ENCODE measurements at regions not wholly inside any gene's neighbourhood (a gene's known extent, or its start where the extent isn't known, plus 50 kb on each side); places are given as distances from the start of the nearest gene placed in this dataset.

DNA sequence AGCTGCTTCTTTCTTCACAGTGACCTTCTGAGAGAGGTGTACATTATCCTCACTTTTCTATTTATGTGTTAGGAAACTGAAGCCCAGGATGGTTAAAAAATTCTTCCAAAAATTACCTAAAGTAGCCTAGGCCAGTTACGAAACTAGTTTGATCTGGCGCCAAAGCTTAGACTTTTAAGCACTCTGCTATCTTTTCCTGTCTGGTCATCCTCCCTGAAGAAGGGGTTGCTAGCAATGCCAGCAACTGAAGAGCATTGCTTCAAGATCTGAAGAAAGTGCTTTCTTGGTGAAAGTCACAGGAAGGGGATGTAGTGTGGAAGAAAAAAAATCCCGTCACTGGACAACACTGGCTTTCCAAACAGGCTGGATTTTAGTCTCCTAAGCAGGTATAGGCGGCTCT lies 618.8 kb upstream of the GRM7 start:
- Histone ChIP-seq H3K4me2 (ENCODE audit: insufficient read depth, low read length) (no peak overlapping the region), H3K9me1 (replicated peaks; ENCODE audit: control insufficient read depth, extremely low read depth, insufficient read depth, low read length) (no peaks in the 10 kb centered on the region), H3K9me3 (replicated peaks; ENCODE audit: control insufficient read depth, insufficient read depth, low read length) (peaks cover 5% of the 10 kb centered on the region), H3K9ac (replicated peaks; ENCODE audit: extremely low read depth, insufficient read depth, low read length) (no peak overlapping the region), H4K20me1 (replicated peaks; ENCODE audit: control insufficient read depth, extremely low read depth, insufficient read depth, low read length) (no peaks in the 10 kb centered on the region), H3K4me3 (replicated peaks in 1 of 3; ENCODE audit: insufficient read depth in 1 of 3, low read depth in 1 of 3, low read length in 3 of 3) (no peak overlapping the region), H2AFZ (ENCODE audit: low read depth, low read length) (no peak overlapping the region), H3K27me3 (ENCODE audit: control insufficient read depth in 2 of 2, insufficient read depth in 2 of 2, low read length in 2 of 2) (no peaks in the 10 kb centered on the region), H3K36me3 (ENCODE audit: control insufficient read depth in 2 of 2, extremely low read depth in 1 of 2, insufficient read depth in 2 of 2, low read length in 2 of 2) (no peaks in the 10 kb centered on the region), H3K27ac (ENCODE audit: insufficient read depth, low read depth, low read length) (no peak overlapping the region), H3K79me2 (ENCODE audit: control insufficient read depth, insufficient read depth, low read length) (no peaks in the 10 kb centered on the region), H3K4me1 (ENCODE audit: control insufficient read depth, extremely low read depth, insufficient read depth, low read length) (no peaks in the 10 kb centered on the region)
- CTCF ChIA-PET, result no interaction called here
- DNase-seq (ENCODE audit: low read depth, low spot score), result no peak
- intact Hi-C loops (cut with micrococcal nuclease) (no loop called here), dilution Hi-C loops (cut with MboI; ENCODE audit: extremely low pct_ligation_motif_present, low sequenced_read_pairs) (no loop called here)
- TF ChIP-seq CTCF (IDR thresholded peaks at IDR 0.05; ENCODE audit: extremely low read depth in 1 of 2, insufficient read depth in 1 of 2, low read depth in 1 of 2, low read length in 2 of 2), result no peak
- TF ChIP-seq POLR2A (IDR thresholded peaks at IDR 0.05; ENCODE audit: low read depth, low read length), result no peak
- no peak for TF ChIP-seq JUN (IDR thresholded peaks at IDR 0.05; ENCODE audit: borderline replicate concordance, insufficient read depth, insufficient read length, low read depth)
- TF ChIP-seq FOS (IDR thresholded peaks at IDR 0.05; ENCODE audit: borderline replicate concordance, insufficient read depth, low read length), result no peak
- TF ChIP-seq GATA2 (IDR thresholded peaks at IDR 0.05; ENCODE audit: insufficient read depth, insufficient read length, low read depth, low read length), result no peak
- no peak for TF ChIP-seq POLR2AphosphoS5 (IDR thresholded peaks at IDR 0.05; ENCODE audit: insufficient read depth, low read depth, low read length)
- no peak for TF ChIP-seq EZH2 (IDR thresholded peaks at IDR 0.05; ENCODE audit: borderline replicate concordance, low read depth, low read length, severe bottlenecking)
- TF ChIP-seq MYC (IDR thresholded peaks at IDR 0.05; ENCODE audit: low read depth, low read length), result no peak
- no peak for TF ChIP-seq MAX (IDR thresholded peaks at IDR 0.05; ENCODE audit: insufficient read depth, insufficient read length)
- no TSS peak for BruUV-seq (replicated peaks)
- FAIRE-seq, result no peak
- POLR2A ChIA-PET, result no interaction called here

Data from endothelial cell of umbilical vein (primary cell).